ENCODE measurements at regions not wholly inside any gene's neighbourhood (a gene's known extent, or its start where the extent isn't known, plus 50 kb on each side); places are given as distances from the start of the nearest gene placed in this dataset.

GRCh38 chr5:141788296-141788970 is 89.8 kb downstream of the PCDH1 start:
- peak; percentile 27 to 53 for TF ChIP-seq CTCF (conservative IDR thresholded peaks at IDR 0.05; ENCODE audit: low read depth in 2 of 2)
- TF ChIP-seq EZH2phosphoT487 (IDR thresholded peaks at IDR 0.05; ENCODE audit: unreplicated experiment): no peak

Measured in GM23338 (cell line).